SJCRH30 (cell line): ENCODE measurements at regions not wholly inside any gene's neighbourhood (a gene's known extent, or its start where the extent isn't known, plus 50 kb on each side); places are given as distances from the start of the nearest gene placed in this dataset.
A peak's percentile ranks its signal among the peaks of the same experiment; 100 is the strongest.
"Not testable (repeated sequence)": the region's sequence is repeated elsewhere in the genome, so short reads cannot be mapped to it uniquely, and the experiment has no call there.

Source experiments
- DNase-seq, 2 experiments: peaks; one replicate each; pipeline ENCODE4 v3.0.0-alpha.2; 2015 to 2020
- H3K27ac ChIP-seq: fragments of 250-450 bp; sonication (Bioruptor Pico); 2 replicates; pipeline ENCODE4 v1.5.1; 2020; ENCODE audit warnings: mild to moderate bottlenecking, moderate library complexity
- H3K27me3 ChIP-seq: fragments of 250-450 bp; sonication (Bioruptor Pico); 2 replicates; pipeline ENCODE4 v1.5.1; 2020; ENCODE audit warnings: mild to moderate bottlenecking, moderate library complexity
- H3K36me3 ChIP-seq: fragments of 250-450 bp; sonication (Bioruptor Pico); 2 replicates; pipeline ENCODE4 v1.5.1; 2020; ENCODE audit warnings: mild to moderate bottlenecking, moderate library complexity
- H3K4me1 ChIP-seq: fragments of 250-450 bp; sonication (Bioruptor Pico); 2 replicates; pipeline ENCODE4 v1.5.1; 2020; ENCODE audit warnings: mild to moderate bottlenecking, moderate library complexity
- H3K4me3 ChIP-seq: fragments of 250-450 bp; sonication (Bioruptor Pico); 2 replicates; pipeline ENCODE4 v1.5.1; 2020; ENCODE audit warnings: mild to moderate bottlenecking, moderate library complexity
- H3K9me3 ChIP-seq: fragments of 250-450 bp; sonication (Bioruptor Pico); replicated peaks from 2 replicates; pipeline ENCODE4 v1.5.1; 2020; ENCODE audit warnings: mild to moderate bottlenecking, moderate library complexity

- Histone ChIP-seq H3K36me3 (no peaks in the 10 kb centered on the region), H3K27me3 (no peaks in the 10 kb centered on the region)
Observed at GRCh38 chr13:111064661-111065060, 50.4 kb upstream of the ARHGEF7 start.

GRCh38 chr13:111062966-111063365 is 52.1 kb upstream of the ARHGEF7 start:
- Histone ChIP-seq H3K4me1 (no peaks in the 10 kb centered on the region), H3K4me3 (no peak overlapping the region), H3K9me3 (no peaks in the 10 kb centered on the region), H3K27ac (no peak overlapping the region), H3K27me3 (no peaks in the 10 kb centered on the region), H3K36me3 (no peaks in the 10 kb centered on the region)
- DNase-seq = no peak

More at GRCh38 chr13:111064661-111065060, 50.4 kb upstream of the ARHGEF7 start:
- Histone ChIP-seq H3K27ac (no peak overlapping the region), H3K4me3 (no peak overlapping the region), H3K4me1 (no peaks in the 10 kb centered on the region), H3K9me3 (no peaks in the 10 kb centered on the region)
- DNase-seq = no peak

DNA sequence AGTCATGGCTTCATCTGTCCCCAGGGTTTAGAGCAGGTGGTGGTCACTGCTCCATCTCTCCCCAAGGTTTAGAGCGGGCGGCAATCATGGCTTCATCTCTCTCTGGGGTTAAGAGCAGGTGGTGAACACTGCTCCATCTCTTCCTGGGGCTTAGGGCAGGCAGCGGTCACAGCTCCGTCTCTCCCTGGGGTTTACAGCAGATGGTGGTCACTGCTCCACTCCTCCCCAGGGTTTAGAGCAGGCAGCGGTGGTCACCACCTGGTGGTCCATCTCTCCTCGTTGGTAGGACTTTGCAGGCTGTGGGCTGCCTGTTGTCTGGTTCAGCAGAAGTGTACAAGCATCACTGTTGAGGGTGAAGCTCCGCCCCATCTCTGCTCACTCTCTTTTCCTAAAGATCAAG is 52.8 kb upstream of the ARHGEF7 start:
- DNase-seq = no peak
- Histone ChIP-seq H3K27me3 (no peaks in the 10 kb centered on the region), H3K4me1 (no peaks in the 10 kb centered on the region), H3K9me3 (no peaks in the 10 kb centered on the region), H3K36me3 (no peaks in the 10 kb centered on the region), H3K4me3 (no peak overlapping the region), H3K27ac (no peak overlapping the region)

- H3K27ac ChIP-seq = no peak overlapping the region
- H3K9me3 ChIP-seq = no peaks in the 10 kb centered on the region
- no peaks in the 10 kb centered on the region for H3K27me3 ChIP-seq
- no peaks in the 10 kb centered on the region for H3K4me1 ChIP-seq
- no peak for DNase-seq
- H3K4me3 ChIP-seq = no peak overlapping the region
- H3K36me3 ChIP-seq = no peaks in the 10 kb centered on the region
Observed at GRCh38 chr13:111061358-111062045, 53.6 kb upstream of the ARHGEF7 start.

- H3K4me3 ChIP-seq = no peak overlapping the region
- H3K4me1 ChIP-seq = no peaks in the 10 kb centered on the region
- H3K36me3 ChIP-seq = no peaks in the 10 kb centered on the region
- no peak for DNase-seq
- no peak overlapping the region for H3K27ac ChIP-seq
- H3K9me3 ChIP-seq = no peaks in the 10 kb centered on the region
- H3K27me3 ChIP-seq = no peaks in the 10 kb centered on the region
Observed at GRCh38 chr13:111060237-111060919, 54.7 kb upstream of the ARHGEF7 start.

GRCh38 chr13:111058796-111059506 is 56.2 kb upstream of the ARHGEF7 start:
- Histone ChIP-seq H3K4me3 (no peak overlapping the region), H3K36me3 (no peaks in the 10 kb centered on the region), H3K4me1 (no peaks in the 10 kb centered on the region), H3K27me3 (no peaks in the 10 kb centered on the region), H3K27ac (no peak overlapping the region), H3K9me3 (no peaks in the 10 kb centered on the region)
- no peak for DNase-seq

- not testable (repeated sequence) for H3K27me3 ChIP-seq, H3K4me1 ChIP-seq, H3K4me3 ChIP-seq, H3K9me3 ChIP-seq, H3K27ac ChIP-seq, DNase-seq, H3K36me3 ChIP-seq
Observed at GRCh38 chr13:111058339-111058738, 56.8 kb upstream of the ARHGEF7 start.

GRCh38 chr13:111051726-111052232 is 63.3 kb upstream of the ARHGEF7 start:
- not testable (repeated sequence) for H3K27me3 ChIP-seq, H3K27ac ChIP-seq, DNase-seq, H3K36me3 ChIP-seq, H3K4me1 ChIP-seq, H3K9me3 ChIP-seq, H3K4me3 ChIP-seq

GRCh38 chr13:111051041-111051725 is 63.9 kb upstream of the ARHGEF7 start:
- no peak overlapping the region for H3K4me3 ChIP-seq
- no peaks in the 10 kb centered on the region for H3K27me3 ChIP-seq
- no peaks in the 10 kb centered on the region for H3K36me3 ChIP-seq
- no peak overlapping the region for H3K27ac ChIP-seq
- no peak for DNase-seq
- H3K4me1 ChIP-seq = peaks cover 15% of the 10 kb centered on the region
- no peaks in the 10 kb centered on the region for H3K9me3 ChIP-seq

DNA sequence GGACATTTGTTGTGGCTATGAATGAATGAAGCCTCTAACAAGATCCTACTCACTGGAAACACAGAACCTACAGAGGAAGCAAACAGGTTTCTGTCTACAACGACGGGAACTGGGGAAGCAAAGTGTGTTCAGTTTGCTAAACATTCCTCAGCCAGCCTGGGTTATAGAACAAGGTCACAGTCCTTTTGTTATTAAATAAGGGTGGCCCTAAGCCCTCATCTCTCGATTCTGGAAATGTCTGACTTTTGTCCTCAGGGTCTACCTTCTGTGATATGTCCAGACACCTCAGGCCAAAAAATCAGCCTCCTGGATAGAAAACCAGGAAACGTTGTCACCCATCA is 64.6 kb upstream of the ARHGEF7 start:
- no peaks in the 10 kb centered on the region; the same call in 1 of the 2 replicates for H3K9me3 ChIP-seq
- H3K4me3 ChIP-seq = no peak overlapping the region
- no peaks in the 10 kb centered on the region for H3K27me3 ChIP-seq
- DNase-seq = no peak
- H3K27ac ChIP-seq = no peak overlapping the region
- no peaks in the 10 kb centered on the region for H3K36me3 ChIP-seq
- H3K4me1 ChIP-seq = peaks cover 16% of the 10 kb centered on the region

GRCh38 chr13:111049791-111050538 is 65.1 kb upstream of the ARHGEF7 start:
- DNase-seq = peak; percentile 29 to 56
- Histone ChIP-seq H3K9me3 (no peaks in the 10 kb centered on the region; the same call in 1 of the 2 replicates), H3K4me3 (no peak overlapping the region), H3K27me3 (no peaks in the 10 kb centered on the region), H3K27ac (no peak overlapping the region), H3K36me3 (no peaks in the 10 kb centered on the region), H3K4me1 (peaks cover 16% of the 10 kb centered on the region)

DNA sequence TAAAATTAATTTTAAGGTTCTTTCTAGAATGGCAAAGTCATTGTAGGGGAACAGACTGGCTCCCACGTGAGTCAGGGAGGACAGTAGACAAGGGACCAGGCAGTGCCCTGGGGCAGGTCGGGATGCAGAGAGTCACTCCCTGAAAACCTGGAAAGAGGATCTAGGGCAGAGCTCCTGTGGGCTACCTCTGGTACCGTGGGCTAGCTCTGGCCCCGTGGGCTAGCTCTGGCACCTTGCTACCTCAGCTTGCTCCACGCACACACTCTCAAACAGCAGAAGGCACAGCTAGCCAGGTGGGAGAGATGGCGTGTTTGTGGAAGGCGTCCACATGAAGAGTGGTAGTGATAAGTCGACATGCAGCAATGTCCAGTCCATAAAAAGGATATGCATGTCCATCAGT is 66.7 kb upstream of the ARHGEF7 start:
- peaks cover 4% of the 10 kb centered on the region for H3K9me3 ChIP-seq
- H3K27ac ChIP-seq = no peak overlapping the region
- no peak overlapping the region for H3K4me3 ChIP-seq
- no peak for DNase-seq
- peaks cover 16% of the 10 kb centered on the region for H3K4me1 ChIP-seq
- no peaks in the 10 kb centered on the region for H3K36me3 ChIP-seq
- no peaks in the 10 kb centered on the region for H3K27me3 ChIP-seq

DNA sequence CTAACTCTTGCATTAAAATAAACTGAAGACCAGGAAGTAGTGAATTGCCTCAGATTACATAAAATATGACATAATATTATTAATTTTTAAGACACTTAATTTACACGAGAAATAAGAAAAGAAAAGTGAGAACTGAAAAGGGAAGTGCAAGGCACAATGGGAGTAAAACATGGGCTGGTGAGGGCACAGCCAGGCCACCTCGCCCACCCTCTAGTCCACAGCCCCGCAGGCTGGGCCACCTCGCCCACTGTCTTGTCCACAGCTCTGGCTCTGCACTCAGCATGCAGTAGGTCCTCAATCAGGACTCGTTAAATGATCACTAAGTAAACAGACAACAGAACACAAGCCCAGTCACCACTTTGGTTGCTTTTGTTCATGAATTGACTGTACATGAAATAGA is 67.8 kb upstream of the ARHGEF7 start:
- DNase-seq = no peak
- H3K4me3 ChIP-seq = no peak overlapping the region
- peaks cover 16% of the 10 kb centered on the region for H3K4me1 ChIP-seq
- peaks cover 4% of the 10 kb centered on the region for H3K9me3 ChIP-seq
- H3K36me3 ChIP-seq = no peaks in the 10 kb centered on the region
- peak overlapping the region; percentile 77 for H3K27ac ChIP-seq
- no peaks in the 10 kb centered on the region for H3K27me3 ChIP-seq

- Histone ChIP-seq H3K9me3 (peaks cover 4% of the 10 kb centered on the region), H3K4me3 (no peak overlapping the region), H3K36me3 (no peaks in the 10 kb centered on the region), H3K27me3 (no peaks in the 10 kb centered on the region), H3K27ac (peak overlapping the region; percentile 77), H3K4me1 (peaks cover 16% of the 10 kb centered on the region)
- peak; percentile 68 to 79 for DNase-seq
Observed at GRCh38 chr13:111046590-111047141, 68.4 kb upstream of the ARHGEF7 start.
